HL-60 (cell line): ENCODE measurements at regions not wholly inside any gene's neighbourhood (a gene's known extent, or its start where the extent isn't known, plus 50 kb on each side); places are given as distances from the start of the nearest gene placed in this dataset.

Source experiments
- DNase-seq, 2 experiments: peaks; one replicate each; pipeline ENCODE4 v3.0.0-alpha.2; 2010 to 2020; ENCODE audit warnings: low read depth in 1 of 2, low spot score in 1 of 2
- H3K27ac ChIP-seq: fragments of 250-450 bp; sonication (Bioruptor Pico); replicated peaks from 2 replicates; pipeline ENCODE4 v1.5.1; 2020; ENCODE audit warnings: mild to moderate bottlenecking, moderate library complexity
- H3K27me3 ChIP-seq: fragments of 250-450 bp; sonication (Bioruptor Pico); 2 replicates; pipeline ENCODE4 v1.5.1; 2021; ENCODE audit warnings: mild to moderate bottlenecking, moderate library complexity; ENCODE audit not compliant: insufficient read depth, poor library complexity, severe bottlenecking
- H3K4me3 ChIP-seq: replicated peaks from 2 replicates; pipeline ENCODE4 v1.5.1; 2011; ENCODE audit warnings: mild to moderate bottlenecking, control low read depth, low read length; ENCODE audit not compliant: insufficient read depth
- CTCF ChIP-seq: IDR thresholded peaks from one replicate; pipeline ENCODE4 v1.5.1; 2011; ENCODE audit warnings: low read length, control low read depth, inconsistent platforms; ENCODE audit not compliant: insufficient read depth
- GABPA ChIP-seq: IDR thresholded peaks from 2 replicates; pipeline ENCODE4 v1.6.1; 2012; ENCODE audit warnings: low read depth
- POLR2AphosphoS5 ChIP-seq: IDR thresholded peaks from 2 replicates; pipeline ENCODE4 v1.6.1; 2012; ENCODE audit warnings: low read depth
- REST ChIP-seq: IDR thresholded peaks from 2 replicates; pipeline ENCODE4 v1.6.1; 2012; ENCODE audit warnings: low read depth; ENCODE audit not compliant: insufficient replicate concordance
- SPI1 ChIP-seq: IDR thresholded peaks from 2 replicates; pipeline ENCODE4 v1.6.1; 2012; ENCODE audit warnings: low read depth, mild to moderate bottlenecking, borderline replicate concordance

GRCh38 chr18:76691800-76692199 is 130.6 kb upstream of the ZNF236 start:
- DNase-seq, result no peak
- Histone ChIP-seq H3K27me3 (peaks cover 14% of the 10 kb centered on the region), H3K27ac (no peak overlapping the region), H3K4me3 (no peak overlapping the region)
- TF ChIP-seq REST (no peak), SPI1 (no peak), CTCF (no peak), GABPA (no peak), POLR2AphosphoS5 (no peak)

GRCh38 chr18:76689646-76690264 is 132.6 kb upstream of the ZNF236 start:
- TF ChIP-seq REST (no peak), CTCF (no peak), GABPA (no peak), POLR2AphosphoS5 (no peak), SPI1 (no peak)
- Histone ChIP-seq H3K4me3 (no peak overlapping the region), H3K27ac (no peak overlapping the region), H3K27me3 (peaks cover 14% of the 10 kb centered on the region)
- DNase-seq, result no peak

GRCh38 chr18:76688724-76689472 is 133.5 kb upstream of the ZNF236 start:
- DNase-seq, result no peak
- H3K27me3 ChIP-seq, result peaks cover 14% of the 10 kb centered on the region
- no peak overlapping the region for H3K27ac ChIP-seq
- no peak overlapping the region for H3K4me3 ChIP-seq
- no peak for TF ChIP-seq SPI1
- TF ChIP-seq GABPA, result no peak
- no peak for TF ChIP-seq CTCF
- no peak for TF ChIP-seq POLR2AphosphoS5
- no peak for TF ChIP-seq REST
